ENCODE measurements at regions not wholly inside any gene's neighbourhood (a gene's known extent, or its start where the extent isn't known, plus 50 kb on each side); places are given as distances from the start of the nearest gene placed in this dataset.

- TF ChIP-seq CTCF (conservative IDR thresholded peaks at IDR 0.05; ENCODE audit: low read depth, low read length) (no peak), EZH2 (IDR thresholded peaks at IDR 0.05; ENCODE audit: borderline replicate concordance, low read depth, low read length, poor library complexity, severe bottlenecking) (no peak)
Observed at GRCh38 chr12:93145086-93145485, 216.0 kb upstream of the EEA1 start.
